Heart right ventricle (tissue), 16 donors: ENCODE measurements at regions not wholly inside any gene's neighbourhood (a gene's known extent, or its start where the extent isn't known, plus 50 kb on each side); places are given as distances from the start of the nearest gene placed in this dataset.
A peak's percentile ranks its signal among the peaks of the same experiment; 100 is the strongest.
"Not testable (repeated sequence)": the region's sequence is repeated elsewhere in the genome, so short reads cannot be mapped to it uniquely, and the experiment has no call there.

Experiments
- ATAC-seq, 8 donors: fragments of 200-7000 bp; cut with Tn5 transposase; one replicate each; pipeline ENCODE4 v1.9.1; 2020; ENCODE audit warnings: mild to moderate bottlenecking in 8 of 8, moderate library complexity in 8 of 8, moderate number of reproducible peaks in 1 of 8
- DNase-seq, 2 donors: peaks; one replicate each; pipeline ENCODE4 v3.0.0-alpha.2; 2020
- H3K27ac ChIP-seq, 10 donors: fragments of 200-600 bp; sonication (generic) in 2 of 10; one replicate each; pipeline versions ENCODE4 v1.5.0 to v1.8.0; 2020 to 2022; ENCODE audit warnings: mild to moderate bottlenecking in 3 of 10
- H3K27me3 ChIP-seq, 7 donors: fragments of 200-600 bp; one replicate each; pipeline ENCODE4 v1.8.0; 2021 to 2022; ENCODE audit warnings: mild to moderate bottlenecking in 2 of 7
- H3K36me3 ChIP-seq, 9 donors: fragments of 200-600 bp; sonication (generic) in 1 of 9; one replicate each; pipeline versions ENCODE4 v1.5.0 to v1.8.0; 2020 to 2022; ENCODE audit warnings: mild to moderate bottlenecking in 2 of 9
- H3K4me1 ChIP-seq, 9 donors: fragments of 200-600 bp; sonication (generic) in 1 of 9; one replicate each; pipeline versions ENCODE4 v1.5.0 to v1.8.0; 2020 to 2022; ENCODE audit warnings: mild to moderate bottlenecking in 4 of 9
- H3K4me3 ChIP-seq, 10 donors: fragments of 200-600 bp; sonication (generic) in 2 of 10; one replicate each; pipeline versions ENCODE4 v1.5.0 to v1.8.0; 2020 to 2022; ENCODE audit warnings: mild to moderate bottlenecking in 7 of 10, moderate library complexity in 2 of 10
- H3K9me3 ChIP-seq, 11 donors: fragments of 200-600 bp in 10 of 11; sonication (generic) in 2 of 11; one replicate each; pipeline versions ENCODE4 v1.5.0 to v1.8.0; 2013 to 2022; ENCODE audit warnings: mild to moderate bottlenecking in 2 of 11, control low read depth in 1 of 11, moderate library complexity in 1 of 11
- WGBS, 2 donors: extraction: QIAGEN DNeasy Blood & Tissue Kit; methylation state at CpG; one replicate each; pipeline ENCODE4 v1.1.7; 2013; ENCODE audit warnings: inconsistent platforms in 1 of 2; 5-methylcytosine and 5-hydroxymethylcytosine counted together
- intact Hi-C, 10 donors: fragments of 100-400 bp; cut with DNase I; formaldehyde crosslinking; loops; one replicate each; pipeline versions ENCODE4 v1.11.1 to v1.14.2; 2022
- donor health status: Arrhythmogenic right ventricular cardiomyopathy.
- donor health status: ischemic (EF 13 %, LVEDD 7.1; RV severe dilation, severe dysfunction).
- donor health status: healthy with polysubstance abuse.
- donor health status: DM: no; HTN: yes; CAD: no.
- donor health status: DM: no; HTN: no; CAD: no.
- donor health status: ischemic (EF 25% LVEDD 6.9; RV normal size, moderate dysfunction).
- donor health status: ischemic (EF 25% LVEDD 5.7; RV mildly dilated, moderate dysfunction).
- donor health status: healthy.
- donor health status: DM: yes; HTN: yes; CAD: no.
- donor health status: Ischemic cardiomyopathy.
- donor health status: ischemic (EF 35%, LVEDD 5.7; RV mildly dilated, moderate dysfunction).
- donor health status: nonischemic (EF 11% LVEDD 7.7; RV severe dilation, severe dysfunction).
- donor health status: DM: yes; HTN: yes; CAD: no.
- donor health status: PGD.
- donor health status: ischemic (EF 29% LVEDD 5.4; RV normal size, mild dysfunction).
- donor health status: nonischemic (EF 23%, LVEDD 6.1; RV moderate dilation, normal function).

- H3K4me3 ChIP-seq, intact Hi-C loops, H3K36me3 ChIP-seq, H3K27ac ChIP-seq, H3K4me1 ChIP-seq, DNase-seq: not testable (repeated sequence)
- 34 to 52% methylated on average over 20 to 25 of the region's 27 CpGs for WGBS, 2 donors
- peaks cover 3 to 24% (median 17%) of the 10 kb centered on the region in 7 donors for H3K27me3 ChIP-seq
- peaks cover 0 to 15% (median 6%) of the 10 kb centered on the region in 11 donors for H3K9me3 ChIP-seq
- ATAC-seq: peak in 7 of 8 donors; percentile 17 to 71 (median 36)
Measured at GRCh38 chr9:62844681-62845185, 1654.9 kb downstream of the SPATA31A7 start.

GRCh38 chr9:62848258-62848657, 1658.4 kb downstream of the SPATA31A7 start:
- 58 to 59% methylated on average over 1 of the region's 2 CpGs for WGBS, 2 donors
- H3K4me3 ChIP-seq, ATAC-seq, H3K9me3 ChIP-seq, intact Hi-C loops, H3K27ac ChIP-seq, H3K36me3 ChIP-seq, H3K4me1 ChIP-seq, DNase-seq: not testable (repeated sequence)
- H3K27me3 ChIP-seq: peaks cover under 1 to 43% (median 30%) of the 10 kb centered on the region in 7 donors

- intact Hi-C loops, DNase-seq: not testable (repeated sequence)
- WGBS, 2 donors: 83 to 88% methylated on average over 17 of the region's 17 CpGs
Measured at GRCh38 chr9:62849991-62850390, 1660.2 kb downstream of the SPATA31A7 start.

GRCh38 chr9:62857280-62857679, 1667.4 kb downstream of the SPATA31A7 start:
- H3K27ac ChIP-seq, H3K9me3 ChIP-seq, DNase-seq, H3K4me3 ChIP-seq, ATAC-seq, intact Hi-C loops, H3K4me1 ChIP-seq, H3K36me3 ChIP-seq: not testable (repeated sequence)
- WGBS, 2 donors: 82% methylated on average over 10 of the region's 12 CpGs
- peaks cover 0 to 43% (median 22%) of the 10 kb centered on the region in 7 donors for H3K27me3 ChIP-seq

More at GRCh38 chr9:62849991-62850390, 1660.2 kb downstream of the SPATA31A7 start:
- not testable (repeated sequence) for H3K4me3 ChIP-seq, H3K36me3 ChIP-seq, H3K9me3 ChIP-seq, H3K4me1 ChIP-seq, H3K27ac ChIP-seq
- peak in 2 of 8 donors; percentile 9 to 23 for ATAC-seq
- peaks cover 0 to 41% (median 23%) of the 10 kb centered on the region in 7 donors for H3K27me3 ChIP-seq

- DNase-seq, H3K4me1 ChIP-seq, H3K9me3 ChIP-seq, H3K4me3 ChIP-seq, H3K36me3 ChIP-seq, ATAC-seq, intact Hi-C loops, H3K27ac ChIP-seq: not testable (repeated sequence)
- 67 to 69% methylated on average over 1 of the region's 1 CpG for WGBS, 2 donors
- H3K27me3 ChIP-seq: peaks cover 0 to 39% (median 14%) of the 10 kb centered on the region in 7 donors
Measured at GRCh38 chr9:62858240-62858639, 1668.4 kb downstream of the SPATA31A7 start.

GRCh38 chr9:62860939-62861860, 1671.4 kb downstream of the SPATA31A7 start:
- ATAC-seq: peak in 5 of 8 donors; percentile 17 to 43 (median 29)
- peaks cover 0 to 35% (median 14%) of the 10 kb centered on the region in 7 donors for H3K27me3 ChIP-seq
- not testable (repeated sequence) for H3K27ac ChIP-seq

GRCh38 chr9:62862180-62862579, 1672.3 kb downstream of the SPATA31A7 start:
- DNase-seq, H3K9me3 ChIP-seq, intact Hi-C loops, H3K36me3 ChIP-seq, H3K4me3 ChIP-seq, H3K27ac ChIP-seq: not testable (repeated sequence)
- peak in 1 of 8 donors; percentile 25 for ATAC-seq
- Histone ChIP-seq H3K4me1 (peaks cover 0 to 20% (median 11%) of the 10 kb centered on the region in 9 donors), H3K27me3 (peaks cover 0 to 26% (median 14%) of the 10 kb centered on the region in 7 donors)
- 87 to 92% methylated on average over 2 of the region's 2 CpGs for WGBS, 2 donors

More at GRCh38 chr9:62860939-62861860, 1671.4 kb downstream of the SPATA31A7 start:
- H3K9me3 ChIP-seq, DNase-seq, H3K36me3 ChIP-seq, H3K4me3 ChIP-seq, intact Hi-C loops: not testable (repeated sequence)
- WGBS, 2 donors: 84 to 90% methylated on average over 11 of the region's 11 CpGs
- H3K4me1 ChIP-seq: peaks cover 0 to 20% (median 11%) of the 10 kb centered on the region in 9 donors

- H3K4me1 ChIP-seq: peaks cover 0 to 20% (median 11%) of the 10 kb centered on the region in 9 donors
- H3K36me3 ChIP-seq, H3K4me3 ChIP-seq, H3K9me3 ChIP-seq, intact Hi-C loops: not testable (repeated sequence)
- H3K27ac ChIP-seq: peak overlapping the region in 2 of 10 donors; percentile 19 to 46
- H3K27me3 ChIP-seq: peaks cover 0 to 23% (median 11%) of the 10 kb centered on the region in 7 donors
- DNase-seq (peak; percentile 34 to 41), ATAC-seq (peak in 2 of 8 donors; percentile 35 to 43)
- 16 to 21% methylated on average over 4 of the region's 4 CpGs for WGBS, 2 donors
Measured at GRCh38 chr9:62863319-62863718, 1673.5 kb downstream of the SPATA31A7 start.

- Histone ChIP-seq H3K4me1 (peaks cover 0 to 20% (median 11%) of the 10 kb centered on the region in 9 donors), H3K27ac (peak overlapping the region in 1 of 10 donors; percentile 46), H3K27me3 (peaks cover 0 to 23% (median 11%) of the 10 kb centered on the region in 7 donors), H3K4me3 (peak overlapping the region in 4 of 10 donors; percentile 25 to 43 (median 40))
- H3K9me3 ChIP-seq, intact Hi-C loops, DNase-seq, H3K36me3 ChIP-seq, ATAC-seq: not testable (repeated sequence)
- WGBS, 2 donors: 72 to 76% methylated on average over 8 of the region's 8 CpGs
Measured at GRCh38 chr9:62863867-62864266, 1674.0 kb downstream of the SPATA31A7 start.

- Histone ChIP-seq H3K4me3 (peak overlapping the region in 7 of 10 donors; percentile 0 to 43 (median 25)), H3K27ac (peak overlapping the region in 1 of 10 donors; percentile 46), H3K27me3 (peaks cover 0 to 26% (median 11%) of the 10 kb centered on the region in 7 donors), H3K4me1 (peaks cover 0 to 20% (median 11%) of the 10 kb centered on the region in 9 donors)
- intact Hi-C loops, H3K9me3 ChIP-seq, H3K36me3 ChIP-seq: not testable (repeated sequence)
- ATAC-seq: peak; percentile 56 to 90 (median 86)
- peak; percentile 32 to 69 for DNase-seq
- 17 to 20% methylated on average over 28 of the region's 28 CpGs for WGBS, 2 donors
Measured at GRCh38 chr9:62864481-62865469, 1674.9 kb downstream of the SPATA31A7 start.
